MCF 10A (cell line): ENCODE measurements at regions not wholly inside any gene's neighbourhood (a gene's known extent, or its start where the extent isn't known, plus 50 kb on each side); places are given as distances from the start of the nearest gene placed in this dataset.

Experiments
- BruUV-seq: library from RNA; stranded (reverse); fragments of 400-500 nt; replicated peaks from 2 replicates; lab custom pipeline; 2021; lab: Mats Ljungman, UMichigan
- CTCF ChIA-PET: fragments of 300-600 bp; sonication (Branson Sonifier 250); formaldehyde crosslinking; extraction: SDS; loops from one replicate; lab custom pipeline; 2021; ENCODE audit warnings: antibody characterized with exemption, inconsistent platforms; lab: Yijun Ruan, JAX
- POLR2A ChIA-PET: fragments of 300-600, 350-650 bp; sonication (Branson Sonifier 250); formaldehyde crosslinking; extraction: SDS; loops from one replicate; lab custom pipeline; 2020; ENCODE audit warnings: antibody characterized with exemption, inconsistent platforms; lab: Yijun Ruan, JAX
- DNase-seq: peaks from one replicate; pipeline ENCODE4 v3.0.0-alpha.2; 2018; ENCODE audit not compliant: unreplicated experiment
- H3K27ac Mint-ChIP-seq: one replicate; pipeline ENCODE4 v1.8.0; 2022; ENCODE audit warnings: mild to moderate bottlenecking, low read depth, mixed read lengths; ENCODE audit not compliant: unreplicated experiment
- H3K27me3 Mint-ChIP-seq: one replicate; pipeline ENCODE4 v1.8.0; 2022; ENCODE audit warnings: mixed read lengths; ENCODE audit not compliant: insufficient read depth, unreplicated experiment
- H3K36me3 Mint-ChIP-seq: one replicate; pipeline ENCODE4 v1.8.0; 2022; ENCODE audit warnings: mild to moderate bottlenecking, moderate library complexity, mixed read lengths; ENCODE audit not compliant: insufficient read depth, unreplicated experiment
- H3K4me1 Mint-ChIP-seq: one replicate; pipeline ENCODE4 v1.8.0; 2022; ENCODE audit warnings: mixed read lengths; ENCODE audit not compliant: insufficient read depth, unreplicated experiment
- H3K4me3 Mint-ChIP-seq: one replicate; pipeline ENCODE4 v1.8.0; 2022; ENCODE audit warnings: mild to moderate bottlenecking, moderate library complexity, mixed read lengths; ENCODE audit not compliant: unreplicated experiment
- H3K9me3 Mint-ChIP-seq: one replicate; pipeline ENCODE4 v1.8.0; 2022; ENCODE audit warnings: mixed read lengths; ENCODE audit not compliant: unreplicated experiment
- CTCF ChIP-seq: fragments of 200-600 bp; IDR thresholded peaks from one replicate; pipeline ENCODE4 v1.8.0; 2022; ENCODE audit warnings: antibody characterized with exemption, mild to moderate bottlenecking; ENCODE audit not compliant: unreplicated experiment
- intact Hi-C: fragments of 100-400 bp; cut with micrococcal nuclease; formaldehyde crosslinking; loops from 2 replicates; pipeline ENCODE4 v1.14.1; 2022

GRCh38 chr1:5664906-5665875 is 327.0 kb downstream of the NPHP4 start:
- DNase-seq: no peak
- ChIA-PET POLR2A (interaction anchor here (0.6 kb wide), 1 partner anchor 20 kb away, joined by 3 read pairs; no protein-coding TSS in a partner anchor), CTCF (interaction anchor here (1.7 kb wide), 1 partner anchor 26 kb away, joined by 3 read pairs; no protein-coding TSS in a partner anchor)
- no peak for TF ChIP-seq CTCF
- H3K27me3 Mint-ChIP-seq: no peaks in the 10 kb centered on the region
- intact Hi-C loops: no loop called here
- peaks cover 7% of the 10 kb centered on the region for H3K36me3 Mint-ChIP-seq
- peaks cover 8% of the 10 kb centered on the region for H3K9me3 Mint-ChIP-seq
- H3K4me3 Mint-ChIP-seq: no peak overlapping the region
- H3K4me1 Mint-ChIP-seq: peaks cover 9% of the 10 kb centered on the region
- no TSS peak for BruUV-seq
- no peak overlapping the region for H3K27ac Mint-ChIP-seq

- no peaks in the 10 kb centered on the region for H3K27me3 Mint-ChIP-seq
- DNase-seq: no peak
- intact Hi-C loops: no loop called here
- H3K36me3 Mint-ChIP-seq: no peaks in the 10 kb centered on the region
- BruUV-seq: no TSS peak
- H3K4me1 Mint-ChIP-seq: peaks cover 9% of the 10 kb centered on the region
- no peak overlapping the region for H3K4me3 Mint-ChIP-seq
- H3K9me3 Mint-ChIP-seq: peaks cover 8% of the 10 kb centered on the region
- no peak overlapping the region for H3K27ac Mint-ChIP-seq
- no peak for TF ChIP-seq CTCF
- POLR2A ChIA-PET: interaction anchor here (0.6 kb wide), 1 partner anchor 21 kb away, joined by 3 read pairs; no protein-coding TSS in a partner anchor
- CTCF ChIA-PET: no interaction called here
These were observed 328.0 kb downstream of the NPHP4 start for GRCh38 chr1:5664081-5664768.

GRCh38 chr1:5662744-5663126 is 329.5 kb downstream of the NPHP4 start:
- CTCF ChIA-PET: interaction anchor here (1.0 kb wide), 1 partner anchor 83 kb away, joined by 3 read pairs; no protein-coding TSS in a partner anchor
- no peaks in the 10 kb centered on the region for H3K27me3 Mint-ChIP-seq
- peaks cover 3% of the 10 kb centered on the region for H3K4me1 Mint-ChIP-seq
- no peak overlapping the region for H3K27ac Mint-ChIP-seq
- H3K9me3 Mint-ChIP-seq: peaks cover 1% of the 10 kb centered on the region
- no peak for TF ChIP-seq CTCF
- no peak overlapping the region for H3K4me3 Mint-ChIP-seq
- POLR2A ChIA-PET: no interaction called here
- intact Hi-C loops: no loop called here
- no peaks in the 10 kb centered on the region for H3K36me3 Mint-ChIP-seq
- DNase-seq: no peak
- BruUV-seq: no TSS peak
